ENCODE measurements at regions not wholly inside any gene's neighbourhood (a gene's known extent, or its start where the extent isn't known, plus 50 kb on each side); places are given as distances from the start of the nearest gene placed in this dataset.

GRCh38 chr15:94177112-94177511 is 54.2 kb upstream of the MCTP2 start:
- WGBS, 2 donors = 77 to 83% methylated on average over 4 of the region's 4 CpGs
- no peaks in the 10 kb centered on the region for H3K4me1 ChIP-seq
- intact Hi-C loops (cut with DNase I) = no loop called here
- DNase-seq (no peak), FAIRE-seq (no peak), ATAC-seq (no peak)
- no peak overlapping the region for H3K27ac ChIP-seq
- no peaks in the 10 kb centered on the region for H3K9me3 ChIP-seq
- TF ChIP-seq, protein P1, sequence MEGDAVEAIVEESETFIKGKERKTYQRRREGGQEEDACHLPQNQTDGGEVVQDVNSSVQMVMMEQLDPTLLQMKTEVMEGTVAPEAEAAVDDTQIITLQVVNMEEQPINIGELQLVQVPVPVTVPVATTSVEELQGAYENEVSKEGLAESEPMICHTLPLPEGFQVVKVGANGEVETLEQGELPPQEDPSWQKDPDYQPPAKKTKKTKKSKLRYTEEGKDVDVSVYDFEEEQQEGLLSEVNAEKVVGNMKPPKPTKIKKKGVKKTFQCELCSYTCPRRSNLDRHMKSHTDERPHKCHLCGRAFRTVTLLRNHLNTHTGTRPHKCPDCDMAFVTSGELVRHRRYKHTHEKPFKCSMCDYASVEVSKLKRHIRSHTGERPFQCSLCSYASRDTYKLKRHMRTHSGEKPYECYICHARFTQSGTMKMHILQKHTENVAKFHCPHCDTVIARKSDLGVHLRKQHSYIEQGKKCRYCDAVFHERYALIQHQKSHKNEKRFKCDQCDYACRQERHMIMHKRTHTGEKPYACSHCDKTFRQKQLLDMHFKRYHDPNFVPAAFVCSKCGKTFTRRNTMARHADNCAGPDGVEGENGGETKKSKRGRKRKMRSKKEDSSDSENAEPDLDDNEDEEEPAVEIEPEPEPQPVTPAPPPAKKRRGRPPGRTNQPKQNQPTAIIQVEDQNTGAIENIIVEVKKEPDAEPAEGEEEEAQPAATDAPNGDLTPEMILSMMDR (IDR thresholded peaks at IDR 0.05) = no peak
- no peaks in the 10 kb centered on the region for H3K36me3 ChIP-seq
- no peak overlapping the region for H3K4me3 ChIP-seq
- no peaks in the 10 kb centered on the region for H3K27me3 ChIP-seq

DNA sequence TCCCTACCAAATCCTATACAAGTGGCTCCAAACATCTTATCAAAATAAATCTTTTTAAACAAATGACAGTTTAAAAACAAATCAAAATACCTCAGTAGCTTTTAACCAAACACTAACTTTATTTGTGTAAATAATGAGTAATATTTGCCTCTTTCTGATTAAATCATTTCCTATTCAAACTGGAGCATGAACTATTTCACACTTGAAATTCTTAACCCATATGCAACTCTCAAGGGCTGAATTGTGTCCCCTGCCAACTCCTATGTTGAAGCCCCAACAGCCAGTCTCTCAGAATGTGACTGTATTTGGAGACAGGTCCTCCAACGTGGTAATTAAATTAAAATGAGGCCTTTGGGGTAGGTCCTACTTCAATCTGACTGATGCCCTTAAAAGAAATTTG is 55.9 kb upstream of the MCTP2 start:
- Histone ChIP-seq H3K36me3 (no peaks in the 10 kb centered on the region), H3K4me3 (no peak overlapping the region), H3K27ac (no peak overlapping the region), H3K27me3 (no peaks in the 10 kb centered on the region), H3K4me1 (no peaks in the 10 kb centered on the region), H3K9me3 (no peaks in the 10 kb centered on the region)
- intact Hi-C loops (cut with DNase I) = no loop called here
- DNase-seq = no peak
- WGBS, 2 donors = 32 to 41% methylated on average over 1 of the region's 1 CpG
- ATAC-seq = no peak
- TF ChIP-seq, protein P1 (IDR thresholded peaks at IDR 0.05) = no peak
- FAIRE-seq = no peak

DNA sequence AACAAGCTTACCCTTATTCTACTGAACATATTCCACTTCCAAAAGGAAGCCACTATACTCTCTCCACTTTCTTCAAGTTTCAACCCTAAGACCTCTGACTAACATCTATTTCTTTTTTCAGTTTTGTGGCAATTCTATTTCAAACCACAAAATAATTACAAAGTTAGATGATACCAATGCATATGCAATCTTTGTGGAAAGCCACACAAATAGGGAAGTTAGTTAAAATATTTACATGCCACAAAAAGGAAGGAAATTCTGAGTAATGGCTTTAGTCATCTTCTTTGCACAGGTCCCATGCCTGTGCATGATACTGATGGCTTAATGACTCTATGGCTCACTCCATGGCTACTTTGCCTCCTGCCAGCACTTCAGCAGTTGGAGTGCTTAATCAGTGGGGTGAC is 57.0 kb upstream of the MCTP2 start:
- FAIRE-seq (no peak), DNase-seq (no peak), ATAC-seq (peak in 2 of 4 donors; percentile 65 to 71)
- no peak overlapping the region for H3K4me3 ChIP-seq
- intact Hi-C loops (cut with DNase I) = no loop called here
- TF ChIP-seq, protein P1 (IDR thresholded peaks at IDR 0.05) = no peak
- no peaks in the 10 kb centered on the region for H3K27me3 ChIP-seq
- no peak overlapping the region for H3K27ac ChIP-seq
- H3K9me3 ChIP-seq = no peaks in the 10 kb centered on the region
- H3K36me3 ChIP-seq = no peaks in the 10 kb centered on the region
- no peaks in the 10 kb centered on the region for H3K4me1 ChIP-seq

DNA sequence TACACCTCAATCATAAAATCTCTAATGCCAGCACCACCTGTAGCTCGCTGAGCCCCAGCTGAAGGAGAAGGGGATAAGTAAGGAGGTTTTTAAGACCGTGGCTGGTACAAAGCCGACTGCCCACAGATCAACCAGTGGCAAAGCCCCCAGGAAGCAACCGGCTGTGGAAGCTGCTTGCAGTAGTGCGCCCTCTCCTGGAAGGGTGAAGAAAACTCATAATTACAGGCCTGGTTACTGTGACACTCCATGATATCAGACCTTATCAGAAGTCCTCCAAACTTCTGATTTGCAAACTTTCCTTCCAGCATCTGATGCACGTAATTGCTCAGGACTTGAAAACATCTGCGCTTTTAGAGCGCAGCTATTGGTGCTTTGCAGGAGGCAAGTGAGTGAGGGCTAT is 63.1 kb upstream of the MCTP2 start:
- no peak for DNase-seq
- TF ChIP-seq, protein P1 (IDR thresholded peaks at IDR 0.05) = peak in 2 of 4 donors; percentile 7 to 12
- WGBS, 2 donors = 72 to 74% methylated on average over 8 of the region's 8 CpGs
- intact Hi-C loops (cut with DNase I) = loop anchor here in 2 of 3 donors (5.0 to 10.0 kb wide), 2 partner anchors 154 to 157 kb away; no protein-coding TSS in a partner anchor
- peak in 1 of 4 donors; percentile 36 for ATAC-seq
- Histone ChIP-seq H3K27me3 (no peaks in the 10 kb centered on the region), H3K27ac (no peak overlapping the region), H3K9me3 (no peaks in the 10 kb centered on the region), H3K36me3 (no peaks in the 10 kb centered on the region), H3K4me1 (no peaks in the 10 kb centered on the region), H3K4me3 (no peak overlapping the region)
- FAIRE-seq = no peak

GRCh38 chr15:94164971-94165370 is 66.4 kb upstream of the MCTP2 start:
- TF ChIP-seq, protein P1 (IDR thresholded peaks at IDR 0.05) = no peak
- Histone ChIP-seq H3K27me3 (no peaks in the 10 kb centered on the region), H3K27ac (no peak overlapping the region), H3K9me3 (no peaks in the 10 kb centered on the region), H3K36me3 (no peaks in the 10 kb centered on the region), H3K4me1 (no peaks in the 10 kb centered on the region), H3K4me3 (no peak overlapping the region)
- WGBS, 2 donors = 55 to 71% methylated on average over 3 of the region's 3 CpGs
- intact Hi-C loops (cut with DNase I) = loop anchor here (5.0 to 10.0 kb wide), 3 partner anchors 157 to 162 kb away; no protein-coding TSS in a partner anchor
- DNase-seq (no peak), ATAC-seq (peak in 2 of 4 donors; percentile 14 to 17), FAIRE-seq (no peak)
